Activated CD8-positive, alpha-beta memory T cell treated with anti-CD3 and anti-CD28 coated beads for 1 hour (primary cell): ENCODE measurements at regions not wholly inside any gene's neighbourhood (a gene's known extent, or its start where the extent isn't known, plus 50 kb on each side); places are given as distances from the start of the nearest gene placed in this dataset.
"Not testable (repeated sequence)": the region's sequence is repeated elsewhere in the genome, so short reads cannot be mapped to it uniquely, and the experiment has no call there.

Experiments
- DNase-seq, 2 donors: peaks; one replicate each; pipeline ENCODE4 v3.0.0-alpha.2; 2020; ENCODE audit warnings: low read depth in 1 of 2; ENCODE audit errors: extremely low read depth in 1 of 2

- not testable (repeated sequence) for DNase-seq
Measured at GRCh38 chr16:18263046-18263445, 73.5 kb downstream of the NPIPA8 start.

GRCh38 chr16:18261848-18262247 lies 74.7 kb downstream of the NPIPA8 start:
- not testable (repeated sequence) for DNase-seq

GRCh38 chr16:18259496-18260176 lies 76.9 kb downstream of the NPIPA8 start:
- not testable (repeated sequence) for DNase-seq

- DNase-seq = not testable (repeated sequence)
Measured at GRCh38 chr16:18252943-18253342, 83.6 kb downstream of the NPIPA8 start.

- DNase-seq = not testable (repeated sequence)
Measured at GRCh38 chr16:18230505-18230904, 106.0 kb downstream of the NPIPA8 start.

- DNase-seq = not testable (repeated sequence)
Measured at GRCh38 chr16:18222054-18223009, 114.2 kb downstream of the NPIPA8 start.

- not testable (repeated sequence) for DNase-seq
Measured at GRCh38 chr16:18217741-18218140, 118.8 kb downstream of the NPIPA8 start.

- not testable (repeated sequence) for DNase-seq
Measured at GRCh38 chr16:18216814-18217213, 119.7 kb downstream of the NPIPA8 start.

GRCh38 chr16:18213810-18214209 lies 122.7 kb downstream of the NPIPA8 start:
- not testable (repeated sequence) for DNase-seq

- not testable (repeated sequence) for DNase-seq
Measured at GRCh38 chr16:18211505-18211904, 125.0 kb downstream of the NPIPA8 start.

GRCh38 chr16:18204786-18205185 lies 131.8 kb downstream of the NPIPA8 start:
- not testable (repeated sequence) for DNase-seq

- DNase-seq = not testable (repeated sequence)
Measured at GRCh38 chr16:18204309-18204708, 132.2 kb downstream of the NPIPA8 start.

GRCh38 chr16:18201511-18201910 lies 135.0 kb downstream of the NPIPA8 start:
- DNase-seq = not testable (repeated sequence)

- not testable (repeated sequence) for DNase-seq
Measured at GRCh38 chr16:18192389-18192788, 144.1 kb downstream of the NPIPA8 start.

- not testable (repeated sequence) for DNase-seq
Measured at GRCh38 chr16:18190179-18190578, 146.4 kb downstream of the NPIPA8 start.

GRCh38 chr16:18184755-18185154 lies 151.8 kb downstream of the NPIPA8 start:
- DNase-seq = not testable (repeated sequence)

- DNase-seq = not testable (repeated sequence)
Measured at GRCh38 chr16:18181028-18181427, 155.5 kb downstream of the NPIPA8 start.

GRCh38 chr16:18173945-18174497 lies 162.5 kb downstream of the NPIPA8 start:
- not testable (repeated sequence) for DNase-seq

GRCh38 chr16:18162293-18162692 lies 174.2 kb downstream of the NPIPA8 start:
- not testable (repeated sequence) for DNase-seq

- not testable (repeated sequence) for DNase-seq
Measured at GRCh38 chr16:18161224-18161623, 175.3 kb downstream of the NPIPA8 start.

- DNase-seq = not testable (repeated sequence)
Measured at GRCh38 chr16:18159185-18159584, 177.4 kb downstream of the NPIPA8 start.
